ENCODE measurements at regions not wholly inside any gene's neighbourhood (a gene's known extent, or its start where the extent isn't known, plus 50 kb on each side); places are given as distances from the start of the nearest gene placed in this dataset.

- TF ChIP-seq POLR2AphosphoS5 (IDR thresholded peaks at IDR 0.05; ENCODE audit: low read depth, low read length) (no peak), TAF1 (IDR thresholded peaks at IDR 0.05; ENCODE audit: borderline replicate concordance, insufficient read depth, low read length) (no peak), FOXP2 (optimal IDR thresholded peaks at IDR 0.05; ENCODE audit: borderline replicate concordance, extremely low read depth, extremely low read length, insufficient read depth) (no peak), REST (IDR thresholded peaks at IDR 0.05; ENCODE audit: insufficient read depth in 1 of 2, low read depth in 2 of 2, low read length in 2 of 2) (no peak), SIN3A (IDR thresholded peaks at IDR 0.05; ENCODE audit: borderline replicate concordance, insufficient read depth, low read length) (no peak)
Measured at GRCh38 chr22:45087802-45088201, 75.9 kb upstream of the NUP50 start.

GRCh38 chr22:45088576-45088975 is 75.1 kb upstream of the NUP50 start:
- TF ChIP-seq SIN3A (IDR thresholded peaks at IDR 0.05; ENCODE audit: borderline replicate concordance, insufficient read depth, low read length) (no peak), TAF1 (IDR thresholded peaks at IDR 0.05; ENCODE audit: borderline replicate concordance, insufficient read depth, low read length) (no peak), POLR2AphosphoS5 (IDR thresholded peaks at IDR 0.05; ENCODE audit: low read depth, low read length) (no peak), FOXP2 (optimal IDR thresholded peaks at IDR 0.05; ENCODE audit: borderline replicate concordance, extremely low read depth, extremely low read length, insufficient read depth) (no peak), REST (IDR thresholded peaks at IDR 0.05; ENCODE audit: insufficient read depth in 1 of 2, low read depth in 2 of 2, low read length in 2 of 2) (no peak)

- TF ChIP-seq POLR2AphosphoS5 (IDR thresholded peaks at IDR 0.05; ENCODE audit: low read depth, low read length): no peak
- no peak for TF ChIP-seq FOXP2 (optimal IDR thresholded peaks at IDR 0.05; ENCODE audit: borderline replicate concordance, extremely low read depth, extremely low read length, insufficient read depth)
- TF ChIP-seq TAF1 (IDR thresholded peaks at IDR 0.05; ENCODE audit: borderline replicate concordance, insufficient read depth, low read length): no peak
- TF ChIP-seq SIN3A (IDR thresholded peaks at IDR 0.05; ENCODE audit: borderline replicate concordance, insufficient read depth, low read length): no peak
- no peak for TF ChIP-seq REST (IDR thresholded peaks at IDR 0.05; ENCODE audit: insufficient read depth in 1 of 2, low read depth in 2 of 2, low read length in 2 of 2)
Measured at GRCh38 chr22:45090497-45090910, 73.2 kb upstream of the NUP50 start.

- no peak for TF ChIP-seq SIN3A (IDR thresholded peaks at IDR 0.05; ENCODE audit: borderline replicate concordance, insufficient read depth, low read length)
- no peak for TF ChIP-seq TAF1 (IDR thresholded peaks at IDR 0.05; ENCODE audit: borderline replicate concordance, insufficient read depth, low read length)
- no peak for TF ChIP-seq POLR2AphosphoS5 (IDR thresholded peaks at IDR 0.05; ENCODE audit: low read depth, low read length)
Measured at GRCh38 chr22:45091254-45091854, 72.4 kb upstream of the NUP50 start.

- TF ChIP-seq SIN3A (IDR thresholded peaks at IDR 0.05; ENCODE audit: borderline replicate concordance, insufficient read depth, low read length) (no peak), REST (IDR thresholded peaks at IDR 0.05; ENCODE audit: insufficient read depth in 1 of 2, low read depth in 2 of 2, low read length in 2 of 2) (no peak), POLR2AphosphoS5 (IDR thresholded peaks at IDR 0.05; ENCODE audit: low read depth, low read length) (no peak), TAF1 (IDR thresholded peaks at IDR 0.05; ENCODE audit: borderline replicate concordance, insufficient read depth, low read length) (no peak), FOXP2 (optimal IDR thresholded peaks at IDR 0.05; ENCODE audit: borderline replicate concordance, extremely low read depth, extremely low read length, insufficient read depth) (no peak)
Measured at GRCh38 chr22:45092644-45093043, 71.1 kb upstream of the NUP50 start.
